Caki2 (cell line): ENCODE measurements at regions not wholly inside any gene's neighbourhood (a gene's known extent, or its start where the extent isn't known, plus 50 kb on each side); places are given as distances from the start of the nearest gene placed in this dataset.
A peak's percentile ranks its signal among the peaks of the same experiment; 100 is the strongest.
"Not testable (repeated sequence)": the region's sequence is repeated elsewhere in the genome, so short reads cannot be mapped to it uniquely, and the experiment has no call there.

Source experiments
- DNase-seq: peaks from one replicate; pipeline ENCODE4 v3.0.0-alpha.2; 2015; ENCODE audit warnings: low read depth
- in situ Hi-C: cut with HindIII; loops from 2 replicates; pipeline ENCODE4 v1.10.0; 2016; ENCODE audit warnings: low sequenced_read_pairs, low pct_unique_long_range_greater_than_20kb, mixed read lengths

- DNase-seq, result not testable (repeated sequence)
Observed at GRCh38 chr16:13385156-13386040, 484.0 kb downstream of the SHISA9 start.

GRCh38 chr16:13390093-13390985 lies 488.9 kb downstream of the SHISA9 start:
- peak; percentile 87 for DNase-seq
- in situ Hi-C loops, result no loop called here

More at GRCh38 chr16:13385156-13386040, 484.0 kb downstream of the SHISA9 start:
- in situ Hi-C loops, result not testable (repeated sequence)

GRCh38 chr16:13390986-13391305 lies 489.5 kb downstream of the SHISA9 start:
- DNase-seq, result no peak
- in situ Hi-C loops, result no loop called here

GRCh38 chr16:13391337-13391736 lies 489.9 kb downstream of the SHISA9 start:
- no peak for DNase-seq

GRCh38 chr16:13392341-13392740 lies 490.9 kb downstream of the SHISA9 start:
- in situ Hi-C loops, result no loop called here
- no peak for DNase-seq

More at GRCh38 chr16:13391337-13391736, 489.9 kb downstream of the SHISA9 start:
- in situ Hi-C loops, result no loop called here

- no peak for DNase-seq
- in situ Hi-C loops, result no loop called here
Observed at GRCh38 chr16:13393816-13394215, 492.4 kb downstream of the SHISA9 start.

GRCh38 chr16:13394488-13394887 lies 493.1 kb downstream of the SHISA9 start:
- in situ Hi-C loops, result no loop called here
- DNase-seq, result no peak

- in situ Hi-C loops, result no loop called here
- DNase-seq, result no peak
Observed at GRCh38 chr16:13397126-13397525, 495.7 kb downstream of the SHISA9 start.

GRCh38 chr16:13401641-13402040 lies 500.2 kb downstream of the SHISA9 start:
- peak; percentile 90 for DNase-seq
- in situ Hi-C loops, result no loop called here

GRCh38 chr16:13402601-13403000 lies 501.2 kb downstream of the SHISA9 start:
- in situ Hi-C loops, result no loop called here
- DNase-seq, result peak; percentile 87

GRCh38 chr16:13403326-13403725 lies 501.9 kb downstream of the SHISA9 start:
- DNase-seq, result no peak
- in situ Hi-C loops, result no loop called here

- in situ Hi-C loops, result no loop called here
- DNase-seq, result no peak
Observed at GRCh38 chr16:13414154-13414553, 505.8 kb upstream of the ERCC4 start.

- in situ Hi-C loops, result no loop called here
- no peak for DNase-seq
Observed at GRCh38 chr16:13419589-13419988, 500.4 kb upstream of the ERCC4 start.

- in situ Hi-C loops, result no loop called here
- DNase-seq, result no peak
Observed at GRCh38 chr16:13421726-13422125, 498.2 kb upstream of the ERCC4 start.

GRCh38 chr16:13425836-13426235 lies 494.1 kb upstream of the ERCC4 start:
- in situ Hi-C loops, result no loop called here
- no peak for DNase-seq

GRCh38 chr16:13426269-13426668 lies 493.7 kb upstream of the ERCC4 start:
- no peak for DNase-seq
- in situ Hi-C loops, result no loop called here

GRCh38 chr16:13426736-13427135 lies 493.2 kb upstream of the ERCC4 start:
- in situ Hi-C loops, result no loop called here

GRCh38 chr16:13427943-13428342 lies 492.0 kb upstream of the ERCC4 start:
- in situ Hi-C loops, result no loop called here
- no peak for DNase-seq

More at GRCh38 chr16:13426736-13427135, 493.2 kb upstream of the ERCC4 start:
- DNase-seq, result no peak

GRCh38 chr16:13429416-13429815 lies 490.5 kb upstream of the ERCC4 start:
- DNase-seq, result no peak
- in situ Hi-C loops, result no loop called here
